Gastroesophageal sphincter (tissue), 4 donors: ENCODE measurements at regions not wholly inside any gene's neighbourhood (a gene's known extent, or its start where the extent isn't known, plus 50 kb on each side); places are given as distances from the start of the nearest gene placed in this dataset.

Experiments
- ATAC-seq: fragments of 150-250 bp; one replicate; pipeline ENCODE4 v1.9.1; 2016; ENCODE audit warnings: mild to moderate bottlenecking, moderate library complexity
- H3K27ac ChIP-seq, 4 donors: fragments of 200-600 bp; sonication (generic) in 3 of 4; 1 replicate in 3 of 4; 2 replicates in 1 of 4; pipeline ENCODE4 v1.5.1; 2016 to 2019
- H3K27me3 ChIP-seq: fragments of 200-600 bp; sonication (generic); one replicate; pipeline ENCODE4 v1.5.1; 2019
- H3K36me3 ChIP-seq, 2 donors: fragments of 200-600 bp; sonication (generic); one replicate each; pipeline ENCODE4 v1.5.1; 2019; ENCODE audit warnings: control low read depth in 1 of 2
- H3K4me1 ChIP-seq, 3 donors: fragments of 200-600 bp; sonication (generic); 1 replicate in 2 of 3; 2 replicates in 1 of 3; pipeline ENCODE4 v1.5.1; 2016 to 2019; ENCODE audit warnings: control low read depth in 2 of 3
- H3K4me3 ChIP-seq, 2 donors: fragments of 200-600 bp; sonication (generic); one replicate each; pipeline ENCODE4 v1.5.1; 2019; ENCODE audit warnings: mild to moderate bottlenecking in 1 of 2, moderate library complexity in 1 of 2
- H3K9me3 ChIP-seq, 3 donors: fragments of 200-600 bp; sonication (generic); one replicate each; pipeline ENCODE4 v1.5.1; 2017 to 2019; ENCODE audit warnings: control low read depth in 2 of 3
- EP300 ChIP-seq: sonication (generic); formaldehyde crosslinking; IDR thresholded peaks from one replicate; pipeline ENCODE4 v1.6.1; 2017; ENCODE audit warnings: antibody characterized with exemption, mild to moderate bottlenecking
- POLR2A ChIP-seq, 2 donors: fragments of 450-650 bp; IDR thresholded peaks; one replicate each; pipeline ENCODE4 v1.6.1; 2017; ENCODE audit warnings: antibody characterized with exemption in 2 of 2, mild to moderate bottlenecking in 2 of 2, moderate library complexity in 1 of 2
- POLR2AphosphoS5 ChIP-seq: sonication (generic); formaldehyde crosslinking; IDR thresholded peaks from one replicate; pipeline ENCODE4 v1.6.1; 2017; ENCODE audit warnings: antibody characterized with exemption
- WGBS, 2 donors: methylation state at CpG; one replicate each; pipeline ENCODE4 v1.1.5; 2018; ENCODE audit warnings: low coverage in 1 of 2; 5-methylcytosine and 5-hydroxymethylcytosine counted together
- TF ChIP-seq, protein P1 (sequence below), 4 experiments: fragments of 200-600 bp in 2 of 4; fragments of 450-650 bp in 2 of 4; sonication (generic) in 1 of 4; IDR thresholded peaks; one replicate each; pipeline ENCODE4 v1.5.1; 2017 to 2019; ENCODE audit warnings: antibody characterized with exemption in 4 of 4, mild to moderate bottlenecking in 2 of 4, moderate library complexity in 2 of 4

DNA sequence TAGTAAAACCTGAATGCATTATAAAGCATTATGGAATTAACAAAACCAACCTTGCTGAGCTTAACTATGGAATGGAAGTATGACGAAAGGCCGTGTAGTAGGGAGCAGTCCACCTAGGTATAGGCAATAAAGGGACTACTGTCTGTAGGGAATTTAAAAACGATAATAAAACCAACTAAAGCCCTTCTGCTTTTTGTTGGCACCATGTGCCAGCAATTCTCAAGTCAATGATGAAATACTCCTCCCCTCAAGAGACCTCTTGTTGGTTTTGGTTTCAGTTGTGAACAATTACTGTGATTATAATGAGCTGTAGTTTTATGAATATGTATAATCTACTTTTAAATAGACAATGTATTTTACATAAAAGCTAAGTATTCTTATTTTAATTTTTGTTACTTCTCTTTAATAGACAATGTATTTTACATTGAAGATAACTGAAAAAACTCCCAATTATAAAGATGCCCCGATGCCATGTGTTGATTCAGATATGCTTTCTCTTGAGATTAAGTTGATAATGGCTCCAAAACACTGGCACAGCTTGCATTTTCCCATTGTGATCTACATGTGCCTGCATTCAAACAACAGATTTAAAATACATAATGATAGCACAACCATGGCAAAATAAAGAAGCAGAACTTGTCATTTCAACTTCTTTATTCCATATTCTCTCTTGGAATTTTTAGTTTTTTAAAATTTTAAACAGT is 55.5 kb upstream of the ZDBF2 start:
- Histone ChIP-seq H3K27ac (no peak overlapping the region), H3K4me3 (no peak overlapping the region), H3K9me3 (peaks cover 0 to 13% (median 0%) of the 10 kb centered on the region in 3 donors), H3K36me3 (no peaks in the 10 kb centered on the region), H3K4me1 (no peaks in the 10 kb centered on the region), H3K27me3 (peaks cover 39% of the 10 kb centered on the region)
- TF ChIP-seq, protein P1, sequence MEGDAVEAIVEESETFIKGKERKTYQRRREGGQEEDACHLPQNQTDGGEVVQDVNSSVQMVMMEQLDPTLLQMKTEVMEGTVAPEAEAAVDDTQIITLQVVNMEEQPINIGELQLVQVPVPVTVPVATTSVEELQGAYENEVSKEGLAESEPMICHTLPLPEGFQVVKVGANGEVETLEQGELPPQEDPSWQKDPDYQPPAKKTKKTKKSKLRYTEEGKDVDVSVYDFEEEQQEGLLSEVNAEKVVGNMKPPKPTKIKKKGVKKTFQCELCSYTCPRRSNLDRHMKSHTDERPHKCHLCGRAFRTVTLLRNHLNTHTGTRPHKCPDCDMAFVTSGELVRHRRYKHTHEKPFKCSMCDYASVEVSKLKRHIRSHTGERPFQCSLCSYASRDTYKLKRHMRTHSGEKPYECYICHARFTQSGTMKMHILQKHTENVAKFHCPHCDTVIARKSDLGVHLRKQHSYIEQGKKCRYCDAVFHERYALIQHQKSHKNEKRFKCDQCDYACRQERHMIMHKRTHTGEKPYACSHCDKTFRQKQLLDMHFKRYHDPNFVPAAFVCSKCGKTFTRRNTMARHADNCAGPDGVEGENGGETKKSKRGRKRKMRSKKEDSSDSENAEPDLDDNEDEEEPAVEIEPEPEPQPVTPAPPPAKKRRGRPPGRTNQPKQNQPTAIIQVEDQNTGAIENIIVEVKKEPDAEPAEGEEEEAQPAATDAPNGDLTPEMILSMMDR (IDR thresholded peaks at IDR 0.05), result no peak
- TF ChIP-seq POLR2A (IDR thresholded peaks at IDR 0.05), result no peak
- TF ChIP-seq EP300, result no peak
- no peak for TF ChIP-seq POLR2AphosphoS5
- ATAC-seq, result no peak
- WGBS, 2 donors, result 67 to 79% methylated on average over 2 to 4 of the region's 4 CpGs

DNA sequence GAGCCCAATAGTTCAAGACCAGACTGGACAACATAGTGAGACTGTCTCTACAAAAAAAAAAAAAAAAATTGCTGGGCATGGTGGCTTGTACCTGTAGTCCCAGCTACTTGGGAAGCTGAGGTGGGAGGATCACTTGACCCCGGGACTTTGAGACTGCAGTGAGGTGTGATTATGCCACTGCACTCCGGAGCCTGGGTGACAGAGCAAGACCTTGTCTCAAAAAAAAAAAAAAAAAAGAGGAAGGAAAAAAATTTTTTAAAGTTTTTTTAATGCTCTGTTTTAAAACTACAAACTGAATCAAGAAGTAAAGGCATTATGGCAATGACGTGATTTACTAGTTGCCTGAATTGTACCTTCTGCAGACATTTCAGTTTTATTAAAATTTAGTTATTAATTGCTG is 54.5 kb upstream of the ZDBF2 start:
- ATAC-seq, result no peak
- TF ChIP-seq POLR2AphosphoS5 (no peak), EP300 (no peak), POLR2A (IDR thresholded peaks at IDR 0.05) (no peak)
- TF ChIP-seq, protein P1 (IDR thresholded peaks at IDR 0.05), result no peak
- no peaks in the 10 kb centered on the region for H3K4me1 ChIP-seq
- H3K9me3 ChIP-seq, result peaks cover 0 to 13% (median 0%) of the 10 kb centered on the region in 3 donors
- H3K27ac ChIP-seq, result no peak overlapping the region
- H3K36me3 ChIP-seq, result no peaks in the 10 kb centered on the region
- H3K27me3 ChIP-seq, result peaks cover 39% of the 10 kb centered on the region
- H3K4me3 ChIP-seq, result no peak overlapping the region
- WGBS, 2 donors, result 35 to 66% methylated on average over 2 to 3 of the region's 3 CpGs

DNA sequence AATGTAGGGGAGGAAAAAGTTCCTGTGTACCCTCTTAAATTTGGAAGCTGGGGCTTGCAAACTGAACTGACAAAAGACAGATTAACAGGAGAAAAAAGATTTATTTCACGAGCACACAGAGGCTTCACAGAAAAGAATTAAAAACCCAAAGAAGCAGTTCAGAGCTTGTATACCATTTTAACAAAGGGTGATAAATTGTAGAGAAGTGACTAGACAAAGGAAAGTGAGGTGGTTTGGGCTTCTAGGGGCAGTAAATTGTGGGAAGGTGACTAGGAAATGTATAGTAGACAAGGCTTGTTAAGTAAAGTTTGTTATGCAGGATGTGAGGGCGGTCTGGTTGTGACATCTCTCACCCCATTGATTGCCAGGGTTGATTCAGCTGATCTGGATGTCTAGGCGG is 53.5 kb upstream of the ZDBF2 start:
- Histone ChIP-seq H3K4me3 (no peak overlapping the region), H3K9me3 (peaks cover 0 to 13% (median 0%) of the 10 kb centered on the region in 3 donors), H3K27ac (no peak overlapping the region), H3K27me3 (peaks cover 35% of the 10 kb centered on the region), H3K4me1 (no peaks in the 10 kb centered on the region), H3K36me3 (no peaks in the 10 kb centered on the region)
- no peak for ATAC-seq
- 71 to 92% methylated on average over 2 to 3 of the region's 3 CpGs for WGBS, 2 donors
- no peak for TF ChIP-seq POLR2AphosphoS5
